ENCODE measurements at regions not wholly inside any gene's neighbourhood (a gene's known extent, or its start where the extent isn't known, plus 50 kb on each side); places are given as distances from the start of the nearest gene placed in this dataset.

- ATAC-seq (no peak), DNase-seq (no peak)
- no peak overlapping the region for H3K4me3 Mint-ChIP-seq
- H3K4me1 Mint-ChIP-seq (ENCODE audit: low read depth) = peaks cover 2% of the 10 kb centered on the region
- H3K27me3 Mint-ChIP-seq = peaks cover 24% of the 10 kb centered on the region
- ChIA-PET POLR2A (no interaction called here), CTCF (no interaction called here)
- no peaks in the 10 kb centered on the region for H3K36me3 Mint-ChIP-seq (ENCODE audit: low read depth)
- intact Hi-C loops (cut with micrococcal nuclease) = no loop called here
- H3K27ac Mint-ChIP-seq = no peak overlapping the region
- no peak for TF ChIP-seq CTCF (IDR thresholded peaks at IDR 0.05)
- peaks cover 2% of the 10 kb centered on the region for H3K9me3 Mint-ChIP-seq
Measured at GRCh38 chr14:101153691-101154090, 250.2 kb upstream of the RTL1 start.

GRCh38 chr14:101155575-101155974 lies 252.1 kb upstream of the RTL1 start:
- DNase-seq (no peak), ATAC-seq (no peak)
- Mint-ChIP-seq H3K36me3 (ENCODE audit: low read depth) (no peaks in the 10 kb centered on the region), H3K9me3 (peaks cover 2% of the 10 kb centered on the region), H3K27me3 (peaks cover 29% of the 10 kb centered on the region), H3K4me1 (ENCODE audit: low read depth) (peaks cover 2% of the 10 kb centered on the region), H3K27ac (no peak overlapping the region), H3K4me3 (no peak overlapping the region)
- TF ChIP-seq CTCF (IDR thresholded peaks at IDR 0.05) = no peak
- intact Hi-C loops (cut with micrococcal nuclease) = no loop called here
- ChIA-PET POLR2A (no interaction called here), CTCF (no interaction called here)

GRCh38 chr14:101167428-101167827 lies 263.9 kb upstream of the RTL1 start:
- CTCF ChIA-PET = no interaction called here
- POLR2A ChIA-PET = no interaction called here
- DNase-seq = no peak
- ATAC-seq = no peak
- no peaks in the 10 kb centered on the region for H3K4me1 Mint-ChIP-seq (ENCODE audit: low read depth)
- peaks cover 17% of the 10 kb centered on the region for H3K9me3 Mint-ChIP-seq
- no peak for TF ChIP-seq CTCF (IDR thresholded peaks at IDR 0.05)
- H3K36me3 Mint-ChIP-seq (ENCODE audit: low read depth) = no peaks in the 10 kb centered on the region
- H3K27ac Mint-ChIP-seq = no peak overlapping the region
- intact Hi-C loops (cut with micrococcal nuclease) = no loop called here
- peaks cover 9% of the 10 kb centered on the region for H3K27me3 Mint-ChIP-seq
- no peak overlapping the region for H3K4me3 Mint-ChIP-seq

GRCh38 chr14:101169267-101169666 lies 265.7 kb upstream of the RTL1 start:
- intact Hi-C loops (cut with micrococcal nuclease) = no loop called here
- Mint-ChIP-seq H3K27me3 (peaks cover 13% of the 10 kb centered on the region), H3K4me1 (ENCODE audit: low read depth) (no peaks in the 10 kb centered on the region), H3K36me3 (ENCODE audit: low read depth) (no peaks in the 10 kb centered on the region), H3K27ac (no peak overlapping the region), H3K4me3 (no peak overlapping the region), H3K9me3 (peaks cover 17% of the 10 kb centered on the region)
- CTCF ChIA-PET = no interaction called here
- ATAC-seq (no peak), DNase-seq (no peak)
- no peak for TF ChIP-seq CTCF (IDR thresholded peaks at IDR 0.05)
- POLR2A ChIA-PET = no interaction called here

GRCh38 chr14:101171650-101172049 lies 268.1 kb upstream of the RTL1 start:
- POLR2A ChIA-PET = no interaction called here
- intact Hi-C loops (cut with micrococcal nuclease) = no loop called here
- Mint-ChIP-seq H3K27me3 (peaks cover 13% of the 10 kb centered on the region), H3K27ac (no peak overlapping the region), H3K36me3 (ENCODE audit: low read depth) (no peaks in the 10 kb centered on the region), H3K4me3 (no peak overlapping the region), H3K9me3 (peaks cover 15% of the 10 kb centered on the region), H3K4me1 (ENCODE audit: low read depth) (no peaks in the 10 kb centered on the region)
- DNase-seq (no peak), ATAC-seq (no peak)
- CTCF ChIA-PET = no interaction called here
- TF ChIP-seq CTCF (IDR thresholded peaks at IDR 0.05) = no peak
